Neuronal stem cell (in vitro differentiated cells): ENCODE measurements at regions not wholly inside any gene's neighbourhood (a gene's known extent, or its start where the extent isn't known, plus 50 kb on each side); places are given as distances from the start of the nearest gene placed in this dataset.

Experiments
- DNase-seq: peaks from one replicate; pipeline ENCODE4 v3.0.0-alpha.2; 2013; ENCODE audit warnings: low spot score
- H2AFZ ChIP-seq: one replicate; pipeline ENCODE4 v1.6.1; 2013; ENCODE audit warnings: mild to moderate bottlenecking, low read length, inconsistent platforms
- H2AK5ac ChIP-seq: 2 replicates; pipeline ENCODE4 v1.6.1; 2013; ENCODE audit warnings: low read depth, mild to moderate bottlenecking, inconsistent platforms, low read length, moderate library complexity, mixed read lengths
- H2BK120ac ChIP-seq: 2 replicates; pipeline ENCODE4 v1.6.1; 2013; ENCODE audit warnings: low read depth, mild to moderate bottlenecking, inconsistent platforms, low read length, moderate library complexity, mixed read lengths
- H2BK12ac ChIP-seq: one replicate; pipeline ENCODE4 v1.6.1; 2013; ENCODE audit warnings: low read length, inconsistent platforms
- H2BK15ac ChIP-seq: 2 replicates; pipeline ENCODE4 v1.6.1; 2013; ENCODE audit warnings: mild to moderate bottlenecking, low read length, inconsistent platforms, mixed read lengths
- H2BK5ac ChIP-seq: one replicate; pipeline ENCODE4 v1.6.1; 2013; ENCODE audit warnings: inconsistent platforms, mild to moderate bottlenecking, low read length, moderate library complexity
- H3K14ac ChIP-seq: one replicate; pipeline ENCODE4 v1.6.1; 2013; ENCODE audit warnings: low read length, inconsistent platforms
- H3K18ac ChIP-seq: 2 replicates; pipeline ENCODE4 v1.6.1; 2013; ENCODE audit warnings: low read length, inconsistent platforms
- H3K23ac ChIP-seq: 2 replicates; pipeline ENCODE4 v1.6.1; 2013; ENCODE audit warnings: low read depth, mild to moderate bottlenecking, mixed read lengths, low read length, inconsistent platforms; ENCODE audit not compliant: poor library complexity
- H3K27ac ChIP-seq: replicated peaks from 3 replicates; pipeline ENCODE4 v1.5.1; 2013; ENCODE audit warnings: low read length, inconsistent platforms
- H3K27me3 ChIP-seq, 3 experiments: 2 replicates each; pipeline ENCODE4 v1.6.1; 2013; ENCODE audit warnings: low read length in 3 of 3, mild to moderate bottlenecking in 2 of 3, inconsistent platforms in 1 of 3, low read depth in 1 of 3, mixed read lengths in 1 of 3, moderate library complexity in 1 of 3; ENCODE audit not compliant: control insufficient read depth in 3 of 3, insufficient read depth in 3 of 3
- H3K36me3 ChIP-seq, 2 donors: replicated peaks in 1 of 2; 2 replicates each; pipeline ENCODE4 v1.6.1; 2013; ENCODE audit warnings: low read length in 2 of 2; ENCODE audit not compliant: control insufficient read depth in 2 of 2, insufficient read depth in 2 of 2
- H3K4ac ChIP-seq: 2 replicates; pipeline ENCODE4 v1.6.1; 2013; ENCODE audit warnings: inconsistent platforms, mild to moderate bottlenecking, low read length, moderate library complexity
- H3K4me1 ChIP-seq, 2 donors: 1 replicate in 1 of 2; 2 replicates in 1 of 2; pipeline ENCODE4 v1.6.1; 2013; ENCODE audit warnings: low read length in 2 of 2, low read depth in 1 of 2; ENCODE audit not compliant: control insufficient read depth in 2 of 2, insufficient read depth in 1 of 2
- H3K4me2 ChIP-seq: one replicate; pipeline ENCODE4 v1.6.1; 2013; ENCODE audit warnings: mild to moderate bottlenecking, low read length, inconsistent platforms; ENCODE audit not compliant: insufficient read depth, poor library complexity, severe bottlenecking
- H3K4me3 ChIP-seq, 2 donors: 2 replicates each; pipeline ENCODE4 v1.5.1; 2013; ENCODE audit warnings: low read length in 2 of 2, mild to moderate bottlenecking in 2 of 2, inconsistent platforms in 1 of 2, moderate library complexity in 1 of 2
- H3K79me1 ChIP-seq: one replicate; pipeline ENCODE4 v1.6.1; 2013; ENCODE audit warnings: low read depth, mild to moderate bottlenecking, inconsistent platforms, low read length, moderate library complexity
- H3K9ac ChIP-seq: one replicate; pipeline ENCODE4 v1.6.1; 2013; ENCODE audit warnings: mild to moderate bottlenecking, low read depth, low read length, inconsistent platforms; ENCODE audit not compliant: poor library complexity
- H3K9me3 ChIP-seq, 2 donors: replicated peaks in 1 of 2; 2 replicates each; pipeline versions ENCODE3 to v1.6.1; 2013; ENCODE audit warnings: low read length in 2 of 2, mild to moderate bottlenecking in 2 of 2, inconsistent platforms in 1 of 2, low read depth in 1 of 2, mixed read lengths in 1 of 2, moderate library complexity in 1 of 2; ENCODE audit not compliant: control insufficient read depth in 2 of 2, insufficient read depth in 1 of 2
- H4K8ac ChIP-seq: one replicate; pipeline ENCODE4 v1.6.1; 2013; ENCODE audit warnings: low read depth, mild to moderate bottlenecking, inconsistent platforms, low read length, moderate library complexity
- H4K91ac ChIP-seq: one replicate; pipeline ENCODE4 v1.6.1; 2013; ENCODE audit warnings: low read length, low read depth, mild to moderate bottlenecking, inconsistent platforms; ENCODE audit not compliant: poor library complexity
- WGBS, 2 donors: extraction: QIAGEN DNeasy Blood & Tissue Kit; methylation state at CpG; one replicate each; pipeline ENCODE4 v1.1.7; 2013; ENCODE audit warnings: missing lambda C conversion rate in 2 of 2, mixed read lengths in 1 of 2; ENCODE audit not compliant: insufficient read length in 2 of 2, insufficient replicate concordance in 1 of 2; ENCODE audit errors: extremely low coverage in 2 of 2; 5-methylcytosine and 5-hydroxymethylcytosine counted together

GRCh38 chr2:144015655-144016245 lies 504.2 kb downstream of the ZEB2 start:
- H4K91ac ChIP-seq = no peak overlapping the region
- no peak overlapping the region for H2AFZ ChIP-seq
- no peaks in the 10 kb centered on the region for H3K9me3 ChIP-seq
- H3K27ac ChIP-seq = no peak overlapping the region
- no peak overlapping the region for H3K9ac ChIP-seq
- no peak overlapping the region for H2BK12ac ChIP-seq
- no peak overlapping the region for H3K4me2 ChIP-seq
- no peak overlapping the region for H2BK5ac ChIP-seq
- no peaks in the 10 kb centered on the region for H3K79me1 ChIP-seq
- H2BK120ac ChIP-seq = no peak overlapping the region
- no peak overlapping the region for H3K4me3 ChIP-seq
- no peaks in the 10 kb centered on the region for H3K36me3 ChIP-seq
- H3K23ac ChIP-seq = no peak overlapping the region
- H3K18ac ChIP-seq = no peak overlapping the region
- H2BK15ac ChIP-seq = no peak overlapping the region
- no peaks in the 10 kb centered on the region for H3K27me3 ChIP-seq
- no peak for DNase-seq
- no peak overlapping the region for H2AK5ac ChIP-seq
- no CpG with 5 or more reads among the region's 6 CpGs for WGBS, 2 donors
- no peak overlapping the region for H3K14ac ChIP-seq
- H3K4me1 ChIP-seq = no peaks in the 10 kb centered on the region
- no peak overlapping the region for H3K4ac ChIP-seq
- H4K8ac ChIP-seq = no peak overlapping the region

- no peak overlapping the region for H3K14ac ChIP-seq
- H3K4ac ChIP-seq = no peak overlapping the region
- H3K9me3 ChIP-seq = no peaks in the 10 kb centered on the region
- H3K4me3 ChIP-seq = no peak overlapping the region
- no peak overlapping the region for H2BK120ac ChIP-seq
- H2AFZ ChIP-seq = no peak overlapping the region
- H3K27me3 ChIP-seq = no peaks in the 10 kb centered on the region
- H3K27ac ChIP-seq = no peak overlapping the region
- no peak overlapping the region for H4K91ac ChIP-seq
- H3K9ac ChIP-seq = no peak overlapping the region
- H3K36me3 ChIP-seq = no peaks in the 10 kb centered on the region
- no peak overlapping the region for H3K23ac ChIP-seq
- H4K8ac ChIP-seq = no peak overlapping the region
- H3K4me1 ChIP-seq = no peaks in the 10 kb centered on the region
- no peak overlapping the region for H2AK5ac ChIP-seq
- no CpG with 5 or more reads among the region's 3 CpGs for whole genome bisulfite sequencing, 2 donors
- no peaks in the 10 kb centered on the region for H3K79me1 ChIP-seq
- no peak overlapping the region for H2BK15ac ChIP-seq
- H2BK12ac ChIP-seq = no peak overlapping the region
- no peak overlapping the region for H2BK5ac ChIP-seq
- H3K18ac ChIP-seq = no peak overlapping the region
- no peak for DNase-seq
- H3K4me2 ChIP-seq = no peak overlapping the region
Observed at GRCh38 chr2:144015036-144015435, 504.9 kb downstream of the ZEB2 start.

- no peaks in the 10 kb centered on the region for H3K27me3 ChIP-seq
- no peak overlapping the region for H2AK5ac ChIP-seq
- no peak for DNase-seq
- no peak overlapping the region for H4K8ac ChIP-seq
- H2BK15ac ChIP-seq = no peak overlapping the region
- whole genome bisulfite sequencing, 2 donors = no CpG with 5 or more reads among the region's 5 CpGs
- H3K9ac ChIP-seq = no peak overlapping the region
- no peaks in the 10 kb centered on the region for H3K9me3 ChIP-seq
- H3K4me2 ChIP-seq = no peak overlapping the region
- H3K4ac ChIP-seq = no peak overlapping the region
- H2BK120ac ChIP-seq = no peak overlapping the region
- peaks cover 2% of the 10 kb centered on the region in 2 donors for H3K4me1 ChIP-seq
- H3K36me3 ChIP-seq = no peaks in the 10 kb centered on the region
- H2AFZ ChIP-seq = no peak overlapping the region
- no peak overlapping the region for H3K18ac ChIP-seq
- no peak overlapping the region for H2BK5ac ChIP-seq
- no peak overlapping the region for H2BK12ac ChIP-seq
- no peak overlapping the region for H3K14ac ChIP-seq
- H3K27ac ChIP-seq = no peak overlapping the region
- H3K4me3 ChIP-seq = no peak overlapping the region
- H3K23ac ChIP-seq = no peak overlapping the region
- H3K79me1 ChIP-seq = no peaks in the 10 kb centered on the region
- H4K91ac ChIP-seq = no peak overlapping the region
Observed at GRCh38 chr2:144014103-144014502, 505.8 kb downstream of the ZEB2 start.

- H4K8ac ChIP-seq = no peak overlapping the region
- no peak overlapping the region for H3K14ac ChIP-seq
- no peak overlapping the region for H2AFZ ChIP-seq
- H3K23ac ChIP-seq = no peak overlapping the region
- no CpG with 5 or more reads among the region's 4 CpGs for WGBS, 2 donors
- DNase-seq = no peak
- H3K27ac ChIP-seq = no peak overlapping the region
- H3K4me1 ChIP-seq = peaks cover 2 to 3% of the 10 kb centered on the region in 2 donors
- no peak overlapping the region for H3K18ac ChIP-seq
- H2BK120ac ChIP-seq = no peak overlapping the region
- H3K4me3 ChIP-seq = no peak overlapping the region
- no peak overlapping the region for H4K91ac ChIP-seq
- no peak overlapping the region for H2BK5ac ChIP-seq
- no peak overlapping the region for H3K4ac ChIP-seq
- no peaks in the 10 kb centered on the region for H3K9me3 ChIP-seq
- H3K36me3 ChIP-seq = no peaks in the 10 kb centered on the region
- no peak overlapping the region for H3K4me2 ChIP-seq
- no peaks in the 10 kb centered on the region for H3K27me3 ChIP-seq
- H3K79me1 ChIP-seq = no peaks in the 10 kb centered on the region
- no peak overlapping the region for H2AK5ac ChIP-seq
- H2BK15ac ChIP-seq = no peak overlapping the region
- H3K9ac ChIP-seq = no peak overlapping the region
- no peak overlapping the region for H2BK12ac ChIP-seq
Observed at GRCh38 chr2:144012304-144012703, 507.6 kb downstream of the ZEB2 start.
